ENCODE measurements at regions not wholly inside any gene's neighbourhood (a gene's known extent, or its start where the extent isn't known, plus 50 kb on each side); places are given as distances from the start of the nearest gene placed in this dataset.
A peak's percentile ranks its signal among the peaks of the same experiment; 100 is the strongest.

- H3K27ac Mint-ChIP-seq = no peak overlapping the region
- peak in 1 of 2 experiments; percentile 36 for DNase-seq (ENCODE audit: low spot score in 2 of 2, unreplicated experiment in 2 of 2)
- TF ChIP-seq CTCF (IDR thresholded peaks at IDR 0.05; ENCODE audit: unreplicated experiment) = no peak
- no peaks in the 10 kb centered on the region for H3K36me3 Mint-ChIP-seq
- no peaks in the 10 kb centered on the region for H3K4me1 Mint-ChIP-seq
- peaks cover 5% of the 10 kb centered on the region for H3K9me3 Mint-ChIP-seq
- no peak overlapping the region for H3K4me3 Mint-ChIP-seq
- peaks cover 73% of the 10 kb centered on the region for H3K27me3 Mint-ChIP-seq (ENCODE audit: low read depth)
Measured at GRCh38 chr4:8694651-8695151, 102.1 kb downstream of the CPZ start.

GRCh38 chr4:8694226-8694625 lies 101.7 kb downstream of the CPZ start:
- Mint-ChIP-seq H3K9me3 (peaks cover 5% of the 10 kb centered on the region), H3K4me3 (no peak overlapping the region), H3K36me3 (no peaks in the 10 kb centered on the region), H3K27me3 (ENCODE audit: low read depth) (peaks cover 78% of the 10 kb centered on the region), H3K27ac (no peak overlapping the region), H3K4me1 (no peaks in the 10 kb centered on the region)
- peak in 1 of 2 experiments; percentile 22 for DNase-seq (ENCODE audit: low spot score in 2 of 2, unreplicated experiment in 2 of 2)
- TF ChIP-seq CTCF (IDR thresholded peaks at IDR 0.05; ENCODE audit: unreplicated experiment) = no peak

- H3K9me3 Mint-ChIP-seq = no peaks in the 10 kb centered on the region
- H3K4me1 Mint-ChIP-seq = no peaks in the 10 kb centered on the region
- H3K27ac Mint-ChIP-seq = no peak overlapping the region
- peak in 1 of 2 experiments; percentile 26 for DNase-seq (ENCODE audit: low spot score in 2 of 2, unreplicated experiment in 2 of 2)
- H3K27me3 Mint-ChIP-seq (ENCODE audit: low read depth) = peaks cover 88% of the 10 kb centered on the region
- TF ChIP-seq CTCF (IDR thresholded peaks at IDR 0.05; ENCODE audit: unreplicated experiment) = no peak
- no peaks in the 10 kb centered on the region for H3K36me3 Mint-ChIP-seq
- H3K4me3 Mint-ChIP-seq = no peak overlapping the region
Measured at GRCh38 chr4:8691151-8691775, 98.7 kb downstream of the CPZ start.

GRCh38 chr4:8690216-8691150 lies 97.9 kb downstream of the CPZ start:
- peak; percentile 11 to 16 for DNase-seq (ENCODE audit: low spot score in 2 of 2, unreplicated experiment in 2 of 2)
- peaks cover 93% of the 10 kb centered on the region for H3K27me3 Mint-ChIP-seq (ENCODE audit: low read depth)
- TF ChIP-seq CTCF (IDR thresholded peaks at IDR 0.05; ENCODE audit: unreplicated experiment) = no peak

GRCh38 chr4:8689741-8690140 lies 97.2 kb downstream of the CPZ start:
- Mint-ChIP-seq H3K27me3 (ENCODE audit: low read depth) (peaks cover 97% of the 10 kb centered on the region), H3K4me1 (no peaks in the 10 kb centered on the region), H3K4me3 (no peak overlapping the region), H3K27ac (no peak overlapping the region), H3K36me3 (no peaks in the 10 kb centered on the region), H3K9me3 (no peaks in the 10 kb centered on the region)
- peak; percentile 10 to 29 for DNase-seq (ENCODE audit: low spot score in 2 of 2, unreplicated experiment in 2 of 2)
- no peak for TF ChIP-seq CTCF (IDR thresholded peaks at IDR 0.05; ENCODE audit: unreplicated experiment)

More at GRCh38 chr4:8690216-8691150, 97.9 kb downstream of the CPZ start:
- Mint-ChIP-seq H3K4me3 (no peak overlapping the region), H3K27ac (no peak overlapping the region), H3K36me3 (no peaks in the 10 kb centered on the region), H3K9me3 (no peaks in the 10 kb centered on the region), H3K4me1 (no peaks in the 10 kb centered on the region)
